Activated naive CD4-positive, alpha-beta T cell treated with anti-CD3 and anti-CD28 coated beads, Interleukin-2, amount 10 ng/mL, durations not matched to agents 7 days and 5 days (primary cell): ENCODE measurements at regions not wholly inside any gene's neighbourhood (a gene's known extent, or its start where the extent isn't known, plus 50 kb on each side); places are given as distances from the start of the nearest gene placed in this dataset.
"Not testable (repeated sequence)": the region's sequence is repeated elsewhere in the genome, so short reads cannot be mapped to it uniquely, and the experiment has no call there.

Experiments
- CTCF ChIA-PET: fragments of 350-600 bp; sonication (Branson Sonifier 250); formaldehyde crosslinking; loops from one replicate; lab custom pipeline; 2021; ENCODE audit warnings: antibody characterized with exemption; lab: Charles Lee
- DNase-seq: peaks from one replicate; pipeline ENCODE4 v3.0.0-alpha.2; 2020
- H3K27ac Mint-ChIP-seq: one replicate; pipeline ENCODE4 v1.8.0; 2021; ENCODE audit warnings: mild to moderate bottlenecking, moderate library complexity, mixed read lengths
- H3K27me3 Mint-ChIP-seq: one replicate; pipeline ENCODE4 v1.8.0; 2021; ENCODE audit warnings: mild to moderate bottlenecking, mixed read lengths
- H3K36me3 Mint-ChIP-seq: one replicate; pipeline ENCODE4 v1.8.0; 2021; ENCODE audit warnings: mixed read lengths
- H3K4me1 Mint-ChIP-seq: one replicate; pipeline ENCODE4 v1.8.0; 2021; ENCODE audit warnings: mixed read lengths
- H3K4me3 Mint-ChIP-seq: one replicate; pipeline ENCODE4 v1.8.0; 2021; ENCODE audit warnings: mild to moderate bottlenecking, moderate library complexity, mixed read lengths
- H3K9me3 Mint-ChIP-seq: one replicate; pipeline ENCODE4 v1.8.0; 2021; ENCODE audit warnings: mixed read lengths

- Mint-ChIP-seq H3K4me1 (no peaks in the 10 kb centered on the region), H3K27ac (no peak overlapping the region), H3K27me3 (no peaks in the 10 kb centered on the region), H3K9me3 (peaks cover 19% of the 10 kb centered on the region), H3K4me3 (no peak overlapping the region), H3K36me3 (no peaks in the 10 kb centered on the region)
- CTCF ChIA-PET: no interaction called here
- DNase-seq: no peak
These were observed 698.8 kb downstream of the CDH9 start for GRCh38 chr5:26339576-26339975.

GRCh38 chr5:26329562-26330189 lies 708.7 kb downstream of the CDH9 start:
- H3K4me3 Mint-ChIP-seq: no peak overlapping the region
- H3K27me3 Mint-ChIP-seq: no peaks in the 10 kb centered on the region
- no peaks in the 10 kb centered on the region for H3K4me1 Mint-ChIP-seq
- DNase-seq: no peak
- H3K36me3 Mint-ChIP-seq: no peaks in the 10 kb centered on the region
- no peak overlapping the region for H3K27ac Mint-ChIP-seq
- CTCF ChIA-PET: no interaction called here
- peaks cover 5% of the 10 kb centered on the region for H3K9me3 Mint-ChIP-seq

GRCh38 chr5:26326153-26326759 lies 712.1 kb downstream of the CDH9 start:
- DNase-seq: no peak
- Mint-ChIP-seq H3K36me3 (no peaks in the 10 kb centered on the region), H3K27me3 (no peaks in the 10 kb centered on the region), H3K4me3 (no peak overlapping the region), H3K4me1 (no peaks in the 10 kb centered on the region), H3K9me3 (peaks cover 5% of the 10 kb centered on the region), H3K27ac (no peak overlapping the region)
- CTCF ChIA-PET: no interaction called here

- H3K27ac Mint-ChIP-seq, DNase-seq, H3K27me3 Mint-ChIP-seq, H3K4me3 Mint-ChIP-seq, CTCF ChIA-PET, H3K36me3 Mint-ChIP-seq, H3K9me3 Mint-ChIP-seq, H3K4me1 Mint-ChIP-seq: not testable (repeated sequence)
These were observed 713.0 kb downstream of the CDH9 start for GRCh38 chr5:26325432-26325831.

GRCh38 chr5:26324273-26324895 lies 714.0 kb downstream of the CDH9 start:
- H3K9me3 Mint-ChIP-seq, H3K4me1 Mint-ChIP-seq, H3K4me3 Mint-ChIP-seq, H3K27ac Mint-ChIP-seq, H3K36me3 Mint-ChIP-seq, H3K27me3 Mint-ChIP-seq, CTCF ChIA-PET, DNase-seq: not testable (repeated sequence)

- no peaks in the 10 kb centered on the region for H3K27me3 Mint-ChIP-seq
- no peaks in the 10 kb centered on the region for H3K4me1 Mint-ChIP-seq
- DNase-seq: no peak
- H3K27ac Mint-ChIP-seq: no peak overlapping the region
- peaks cover 7% of the 10 kb centered on the region for H3K9me3 Mint-ChIP-seq
- H3K36me3 Mint-ChIP-seq: no peaks in the 10 kb centered on the region
- CTCF ChIA-PET: no interaction called here
- H3K4me3 Mint-ChIP-seq: no peak overlapping the region
These were observed 714.6 kb downstream of the CDH9 start for GRCh38 chr5:26323794-26324193.

GRCh38 chr5:26321278-26321677 lies 717.1 kb downstream of the CDH9 start:
- H3K9me3 Mint-ChIP-seq: peaks cover 11% of the 10 kb centered on the region
- no peak overlapping the region for H3K4me3 Mint-ChIP-seq
- H3K36me3 Mint-ChIP-seq: no peaks in the 10 kb centered on the region
- H3K27me3 Mint-ChIP-seq: no peaks in the 10 kb centered on the region
- no peak for DNase-seq
- H3K27ac Mint-ChIP-seq: no peak overlapping the region
- CTCF ChIA-PET: no interaction called here
- H3K4me1 Mint-ChIP-seq: no peaks in the 10 kb centered on the region

- DNase-seq: no peak
- H3K4me3 Mint-ChIP-seq: no peak overlapping the region
- H3K27me3 Mint-ChIP-seq: no peaks in the 10 kb centered on the region
- H3K9me3 Mint-ChIP-seq: peaks cover 4% of the 10 kb centered on the region
- no peaks in the 10 kb centered on the region for H3K4me1 Mint-ChIP-seq
- H3K27ac Mint-ChIP-seq: no peak overlapping the region
- CTCF ChIA-PET: no interaction called here
- no peaks in the 10 kb centered on the region for H3K36me3 Mint-ChIP-seq
These were observed 728.0 kb downstream of the CDH9 start for GRCh38 chr5:26310415-26310814.

GRCh38 chr5:26295541-26295940 lies 742.8 kb downstream of the CDH9 start:
- CTCF ChIA-PET: no interaction called here
- H3K4me1 Mint-ChIP-seq: no peaks in the 10 kb centered on the region
- DNase-seq: no peak
- no peaks in the 10 kb centered on the region for H3K36me3 Mint-ChIP-seq
- H3K27ac Mint-ChIP-seq: no peak overlapping the region
- H3K27me3 Mint-ChIP-seq: no peaks in the 10 kb centered on the region
- H3K9me3 Mint-ChIP-seq: peaks cover 1% of the 10 kb centered on the region
- H3K4me3 Mint-ChIP-seq: no peak overlapping the region

GRCh38 chr5:26282190-26282589 lies 756.2 kb downstream of the CDH9 start:
- Mint-ChIP-seq H3K27me3 (no peaks in the 10 kb centered on the region), H3K4me1 (no peaks in the 10 kb centered on the region), H3K9me3 (peaks cover 18% of the 10 kb centered on the region), H3K36me3 (no peaks in the 10 kb centered on the region), H3K4me3 (no peak overlapping the region), H3K27ac (no peak overlapping the region)
- CTCF ChIA-PET: no interaction called here
- DNase-seq: no peak

- Mint-ChIP-seq H3K4me3 (no peak overlapping the region), H3K9me3 (peaks cover 11% of the 10 kb centered on the region), H3K27me3 (no peaks in the 10 kb centered on the region), H3K4me1 (no peaks in the 10 kb centered on the region), H3K36me3 (no peaks in the 10 kb centered on the region), H3K27ac (no peak overlapping the region)
- CTCF ChIA-PET: no interaction called here
- no peak for DNase-seq
These were observed 760.3 kb downstream of the CDH9 start for GRCh38 chr5:26278078-26278477.

- H3K27me3 Mint-ChIP-seq: no peaks in the 10 kb centered on the region
- H3K4me3 Mint-ChIP-seq: no peak overlapping the region
- CTCF ChIA-PET: no interaction called here
- no peaks in the 10 kb centered on the region for H3K36me3 Mint-ChIP-seq
- peaks cover 7% of the 10 kb centered on the region for H3K9me3 Mint-ChIP-seq
- no peak overlapping the region for H3K27ac Mint-ChIP-seq
- no peak for DNase-seq
- H3K4me1 Mint-ChIP-seq: no peaks in the 10 kb centered on the region
These were observed 779.3 kb downstream of the CDH9 start for GRCh38 chr5:26259081-26259480.

GRCh38 chr5:26245321-26245720 lies 793.1 kb downstream of the CDH9 start:
- Mint-ChIP-seq H3K27ac (no peak overlapping the region), H3K4me3 (no peak overlapping the region), H3K36me3 (no peaks in the 10 kb centered on the region), H3K9me3 (peaks cover 5% of the 10 kb centered on the region), H3K4me1 (no peaks in the 10 kb centered on the region), H3K27me3 (no peaks in the 10 kb centered on the region)
- CTCF ChIA-PET: no interaction called here
- DNase-seq: no peak

GRCh38 chr5:26239588-26239987 lies 798.8 kb downstream of the CDH9 start:
- Mint-ChIP-seq H3K4me3 (no peak overlapping the region), H3K9me3 (peaks cover 20% of the 10 kb centered on the region), H3K36me3 (no peaks in the 10 kb centered on the region), H3K27me3 (no peaks in the 10 kb centered on the region), H3K4me1 (no peaks in the 10 kb centered on the region), H3K27ac (no peak overlapping the region)
- DNase-seq: no peak
- CTCF ChIA-PET: no interaction called here

- Mint-ChIP-seq H3K36me3 (no peaks in the 10 kb centered on the region), H3K27me3 (no peaks in the 10 kb centered on the region), H3K4me3 (no peak overlapping the region), H3K27ac (no peak overlapping the region), H3K4me1 (no peaks in the 10 kb centered on the region), H3K9me3 (peaks cover 31% of the 10 kb centered on the region)
- CTCF ChIA-PET: no interaction called here
- DNase-seq: no peak
These were observed 800.9 kb downstream of the CDH9 start for GRCh38 chr5:26237489-26237888.
